ENCODE measurements at regions not wholly inside any gene's neighbourhood (a gene's known extent, or its start where the extent isn't known, plus 50 kb on each side); places are given as distances from the start of the nearest gene placed in this dataset.

- H3K9ac ChIP-seq (ENCODE audit: low read depth in 1 of 2, low read length in 2 of 2), result no peak overlapping the region
- no peaks in the 10 kb centered on the region for H3K27me3 ChIP-seq (ENCODE audit: control insufficient read depth in 4 of 4, insufficient read depth in 4 of 4, low read length in 3 of 4)
- TF ChIP-seq SP1 (IDR thresholded peaks at IDR 0.05) (no peak), RXRA (IDR thresholded peaks at IDR 0.05) (no peak), FOXA1 (IDR thresholded peaks at IDR 0.05) (no peak), HNF4G (IDR thresholded peaks at IDR 0.05) (no peak), HNF4A (conservative IDR thresholded peaks at IDR 0.05) (no peak), EGR1 (IDR thresholded peaks at IDR 0.05; ENCODE audit: low read depth in 2 of 2) (no peak), JUND (IDR thresholded peaks at IDR 0.05) (no peak), CTCF (IDR thresholded peaks at IDR 0.05; ENCODE audit: low read depth, low read length, missing input control) (no peak), REST (IDR thresholded peaks at IDR 0.05) (no peak)
- TF ChIP-seq, protein P1, sequence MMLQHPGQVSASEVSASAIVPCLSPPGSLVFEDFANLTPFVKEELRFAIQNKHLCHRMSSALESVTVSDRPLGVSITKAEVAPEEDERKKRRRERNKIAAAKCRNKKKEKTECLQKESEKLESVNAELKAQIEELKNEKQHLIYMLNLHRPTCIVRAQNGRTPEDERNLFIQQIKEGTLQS (IDR thresholded peaks at IDR 0.05), result no peak
- TF ChIP-seq, protein P2, sequence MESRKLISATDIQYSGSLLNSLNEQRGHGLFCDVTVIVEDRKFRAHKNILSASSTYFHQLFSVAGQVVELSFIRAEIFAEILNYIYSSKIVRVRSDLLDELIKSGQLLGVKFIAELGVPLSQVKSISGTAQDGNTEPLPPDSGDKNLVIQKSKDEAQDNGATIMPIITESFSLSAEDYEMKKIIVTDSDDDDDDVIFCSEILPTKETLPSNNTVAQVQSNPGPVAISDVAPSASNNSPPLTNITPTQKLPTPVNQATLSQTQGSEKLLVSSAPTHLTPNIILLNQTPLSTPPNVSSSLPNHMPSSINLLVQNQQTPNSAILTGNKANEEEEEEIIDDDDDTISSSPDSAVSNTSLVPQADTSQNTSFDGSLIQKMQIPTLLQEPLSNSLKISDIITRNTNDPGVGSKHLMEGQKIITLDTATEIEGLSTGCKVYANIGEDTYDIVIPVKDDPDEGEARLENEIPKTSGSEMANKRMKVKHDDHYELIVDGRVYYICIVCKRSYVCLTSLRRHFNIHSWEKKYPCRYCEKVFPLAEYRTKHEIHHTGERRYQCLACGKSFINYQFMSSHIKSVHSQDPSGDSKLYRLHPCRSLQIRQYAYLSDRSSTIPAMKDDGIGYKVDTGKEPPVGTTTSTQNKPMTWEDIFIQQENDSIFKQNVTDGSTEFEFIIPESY (IDR thresholded peaks at IDR 0.05), result no peak
- peaks cover 0 to 8% (median 3%) of the 10 kb centered on the region in 4 donors for H3K4me1 ChIP-seq (ENCODE audit: control insufficient read depth in 4 of 4, insufficient read depth in 4 of 4, low read length in 3 of 4)
- WGBS, result 93% methylated on average over 2 of the region's 2 CpGs
- H3K27ac ChIP-seq (ENCODE audit: low read depth in 1 of 2, low read length in 2 of 2), result no peak overlapping the region
- no peaks in the 10 kb centered on the region for H3K36me3 ChIP-seq (ENCODE audit: control insufficient read depth in 4 of 4, insufficient read depth in 3 of 4, low read depth in 1 of 4, low read length in 3 of 4)
- no peak for DNase-seq (ENCODE audit: low spot score)
- no peak overlapping the region for H3K4me3 ChIP-seq (ENCODE audit: low read depth in 1 of 3, low read length in 3 of 3)
- no peaks in the 10 kb centered on the region for H3K9me3 ChIP-seq (ENCODE audit: control insufficient read depth in 4 of 4, low read length in 3 of 4)
Measured at GRCh38 chr6:147103007-147103406, 101.2 kb upstream of the STXBP5 start.

DNA sequence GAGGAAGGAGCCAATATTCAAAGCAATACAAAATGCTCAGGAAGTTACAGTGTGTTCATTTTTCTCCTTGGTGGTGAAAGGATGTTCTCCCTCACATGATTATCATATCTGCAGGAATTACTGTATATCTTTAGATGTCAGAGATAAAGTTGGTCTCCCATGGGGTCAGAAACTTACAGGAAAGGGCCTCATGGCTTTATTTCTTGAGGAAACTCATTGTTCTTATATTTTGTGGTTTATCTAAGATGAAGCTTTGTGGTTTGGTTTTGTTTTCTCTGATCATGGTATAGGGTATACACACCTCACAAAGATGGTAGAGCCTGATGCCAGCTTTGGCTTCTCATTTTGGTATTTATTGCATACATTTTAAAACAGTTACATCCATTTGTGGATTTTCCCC lies 100.5 kb upstream of the STXBP5 start:
- H3K9ac ChIP-seq (ENCODE audit: low read depth in 1 of 2, low read length in 2 of 2), result no peak overlapping the region
- H3K27me3 ChIP-seq (ENCODE audit: control insufficient read depth in 4 of 4, insufficient read depth in 4 of 4, low read length in 3 of 4), result no peaks in the 10 kb centered on the region
- H3K9me3 ChIP-seq (ENCODE audit: control insufficient read depth in 4 of 4, low read length in 3 of 4), result no peaks in the 10 kb centered on the region
- DNase-seq (ENCODE audit: low spot score), result no peak
- peaks cover 0 to 8% (median 3%) of the 10 kb centered on the region in 4 donors for H3K4me1 ChIP-seq (ENCODE audit: control insufficient read depth in 4 of 4, insufficient read depth in 4 of 4, low read length in 3 of 4)
- H3K36me3 ChIP-seq (ENCODE audit: control insufficient read depth in 4 of 4, insufficient read depth in 3 of 4, low read depth in 1 of 4, low read length in 3 of 4), result no peaks in the 10 kb centered on the region
- no peak overlapping the region for H3K4me3 ChIP-seq (ENCODE audit: low read depth in 1 of 3, low read length in 3 of 3)
- no peak for TF ChIP-seq GABPA (IDR thresholded peaks at IDR 0.05 in 1 of 2, conservative IDR thresholded peaks at IDR 0.05 in 1 of 2)
- no peak for TF ChIP-seq YY1 (IDR thresholded peaks at IDR 0.05)
- TF ChIP-seq, protein P3, sequence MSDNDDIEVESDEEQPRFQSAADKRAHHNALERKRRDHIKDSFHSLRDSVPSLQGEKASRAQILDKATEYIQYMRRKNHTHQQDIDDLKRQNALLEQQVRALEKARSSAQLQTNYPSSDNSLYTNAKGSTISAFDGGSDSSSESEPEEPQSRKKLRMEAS (IDR thresholded peaks at IDR 0.05), result no peak
- TF ChIP-seq, protein P1 (IDR thresholded peaks at IDR 0.05), result no peak
- TF ChIP-seq, protein P2 (IDR thresholded peaks at IDR 0.05), result no peak
- TF ChIP-seq HNF4G (IDR thresholded peaks at IDR 0.05), result no peak
- no peak for TF ChIP-seq REST (IDR thresholded peaks at IDR 0.05)
- no peak for TF ChIP-seq JUND (IDR thresholded peaks at IDR 0.05)
- TF ChIP-seq EGR1 (IDR thresholded peaks at IDR 0.05; ENCODE audit: low read depth in 2 of 2), result no peak
- no peak for TF ChIP-seq RXRA (IDR thresholded peaks at IDR 0.05)
- no peak for TF ChIP-seq FOXA2 (IDR thresholded peaks at IDR 0.05)
- no peak overlapping the region for H3K27ac ChIP-seq (ENCODE audit: low read depth in 1 of 2, low read length in 2 of 2)
